ENCODE measurements at regions not wholly inside any gene's neighbourhood (a gene's known extent, or its start where the extent isn't known, plus 50 kb on each side); places are given as distances from the start of the nearest gene placed in this dataset.

GRCh38 chr6:85166114-85166741 is 283.7 kb upstream of the NT5E start:
- DNase-seq = no peak
- Histone ChIP-seq H3K27ac (no peak overlapping the region), H3K4me1 (replicated peaks in 1 of 2) (no peaks in the 10 kb centered on the region), H3K4me3 (no peak overlapping the region), H3K27me3 (no peaks in the 10 kb centered on the region), H3K36me3 (replicated peaks in 1 of 2) (no peaks in the 10 kb centered on the region), H3K9me3 (replicated peaks in 1 of 3) (no peaks in the 10 kb centered on the region)
- no peak for TF ChIP-seq CTCF (IDR thresholded peaks at IDR 0.05)
- no peak for TF ChIP-seq POLR2A (IDR thresholded peaks at IDR 0.05)
- intact Hi-C loops (cut with DNase I) = no loop called here
- 73 to 79% (median 77%) methylated on average over 3 of the region's 3 CpGs for WGBS, 4 donors

- no peaks in the 10 kb centered on the region for H3K27me3 ChIP-seq
- WGBS, 4 donors = 53 to 67% (median 61%) methylated on average over 7 of the region's 7 CpGs
- H3K9me3 ChIP-seq (replicated peaks in 1 of 3) = no peaks in the 10 kb centered on the region
- no peak overlapping the region for H3K4me3 ChIP-seq
- H3K27ac ChIP-seq = no peak overlapping the region
- TF ChIP-seq CTCF (IDR thresholded peaks at IDR 0.05) (no peak), POLR2A (IDR thresholded peaks at IDR 0.05) (no peak)
- no peaks in the 10 kb centered on the region for H3K4me1 ChIP-seq (replicated peaks in 1 of 2)
- intact Hi-C loops (cut with DNase I) = no loop called here
- H3K36me3 ChIP-seq (replicated peaks in 1 of 2) = no peaks in the 10 kb centered on the region
- DNase-seq = no peak
Measured at GRCh38 chr6:85163156-85164080, 286.5 kb upstream of the NT5E start.

- H3K4me3 ChIP-seq = no peak overlapping the region
- H3K4me1 ChIP-seq (replicated peaks in 1 of 2) = no peaks in the 10 kb centered on the region
- TF ChIP-seq CTCF (IDR thresholded peaks at IDR 0.05) (no peak), POLR2A (IDR thresholded peaks at IDR 0.05) (no peak)
- DNase-seq = no peak
- no peak overlapping the region for H3K27ac ChIP-seq
- no peaks in the 10 kb centered on the region for H3K36me3 ChIP-seq (replicated peaks in 1 of 2)
- no peaks in the 10 kb centered on the region for H3K9me3 ChIP-seq (replicated peaks in 1 of 3)
- no peaks in the 10 kb centered on the region for H3K27me3 ChIP-seq
- intact Hi-C loops (cut with DNase I) = no loop called here
- 56 to 73% (median 65%) methylated on average over 2 of the region's 2 CpGs for WGBS, 4 donors
Measured at GRCh38 chr6:85157311-85157710, 292.6 kb upstream of the NT5E start.

- Histone ChIP-seq H3K9me3 (replicated peaks in 1 of 3) (no peaks in the 10 kb centered on the region), H3K4me1 (replicated peaks in 1 of 2) (no peaks in the 10 kb centered on the region), H3K36me3 (replicated peaks in 1 of 2) (no peaks in the 10 kb centered on the region), H3K27ac (no peak overlapping the region), H3K27me3 (no peaks in the 10 kb centered on the region), H3K4me3 (no peak overlapping the region)
- intact Hi-C loops (cut with DNase I) = no loop called here
- no peak for TF ChIP-seq CTCF (IDR thresholded peaks at IDR 0.05)
- TF ChIP-seq POLR2A (IDR thresholded peaks at IDR 0.05) = no peak
- DNase-seq = no peak
- WGBS, 4 donors = 35 to 43% (median 40%) methylated on average over 2 of the region's 2 CpGs
Measured at GRCh38 chr6:85143676-85144075, 306.2 kb upstream of the NT5E start.
